Activated naive CD4-positive, alpha-beta T cell treated with anti-CD3 and anti-CD28 coated beads for 36 hours (primary cell): ENCODE measurements at regions not wholly inside any gene's neighbourhood (a gene's known extent, or its start where the extent isn't known, plus 50 kb on each side); places are given as distances from the start of the nearest gene placed in this dataset.

Experiments used
- CTCF ChIA-PET: fragments of 350-600 bp; sonication (Branson Sonifier 250); formaldehyde crosslinking; loops from one replicate; lab custom pipeline; 2021; ENCODE audit warnings: antibody characterized with exemption; lab: Charles Lee
- DNase-seq: peaks from one replicate; pipeline ENCODE4 v3.0.0-alpha.2; 2020
- H3K27ac Mint-ChIP-seq: one replicate; pipeline ENCODE4 v1.8.0; 2021; ENCODE audit warnings: mild to moderate bottlenecking, mixed read lengths
- H3K27me3 Mint-ChIP-seq: one replicate; pipeline ENCODE4 v1.8.0; 2021; ENCODE audit warnings: low read depth, mixed read lengths
- H3K36me3 Mint-ChIP-seq: one replicate; pipeline ENCODE4 v1.8.0; 2021; ENCODE audit warnings: low read depth, mixed read lengths
- H3K4me1 Mint-ChIP-seq: one replicate; pipeline ENCODE4 v1.8.0; 2021; ENCODE audit warnings: low read depth, mixed read lengths
- H3K4me3 Mint-ChIP-seq: one replicate; pipeline ENCODE4 v1.8.0; 2021; ENCODE audit warnings: mild to moderate bottlenecking, moderate library complexity, mixed read lengths
- H3K9me3 Mint-ChIP-seq: one replicate; pipeline ENCODE4 v1.8.0; 2021; ENCODE audit warnings: mixed read lengths
- intact Hi-C: fragments of 100-400 bp; cut with micrococcal nuclease; formaldehyde crosslinking; loops from one replicate; pipeline ENCODE4 v1.15.1; 2023

- H3K36me3 Mint-ChIP-seq: no peaks in the 10 kb centered on the region
- DNase-seq: no peak
- H3K9me3 Mint-ChIP-seq: no peaks in the 10 kb centered on the region
- no peak overlapping the region for H3K4me3 Mint-ChIP-seq
- intact Hi-C loops: no loop called here
- no peaks in the 10 kb centered on the region for H3K4me1 Mint-ChIP-seq
- H3K27ac Mint-ChIP-seq: no peak overlapping the region
- H3K27me3 Mint-ChIP-seq: no peaks in the 10 kb centered on the region
- CTCF ChIA-PET: no interaction called here
These were observed 683.8 kb downstream of the DIPK2A start for GRCh38 chr3:144655423-144655822.

GRCh38 chr3:144660186-144660585, 688.6 kb downstream of the DIPK2A start:
- Mint-ChIP-seq H3K9me3 (peaks cover 4% of the 10 kb centered on the region), H3K27me3 (no peaks in the 10 kb centered on the region), H3K27ac (no peak overlapping the region), H3K4me3 (no peak overlapping the region), H3K4me1 (no peaks in the 10 kb centered on the region), H3K36me3 (no peaks in the 10 kb centered on the region)
- DNase-seq: no peak
- CTCF ChIA-PET: no interaction called here
- intact Hi-C loops: no loop called here

GRCh38 chr3:144662729-144663128, 691.1 kb downstream of the DIPK2A start:
- DNase-seq: no peak
- H3K27me3 Mint-ChIP-seq: no peaks in the 10 kb centered on the region
- H3K9me3 Mint-ChIP-seq: peaks cover 12% of the 10 kb centered on the region
- no peak overlapping the region for H3K4me3 Mint-ChIP-seq
- CTCF ChIA-PET: no interaction called here
- intact Hi-C loops: no loop called here
- H3K4me1 Mint-ChIP-seq: no peaks in the 10 kb centered on the region
- H3K36me3 Mint-ChIP-seq: no peaks in the 10 kb centered on the region
- H3K27ac Mint-ChIP-seq: no peak overlapping the region

- no peaks in the 10 kb centered on the region for H3K4me1 Mint-ChIP-seq
- H3K4me3 Mint-ChIP-seq: no peak overlapping the region
- H3K27me3 Mint-ChIP-seq: no peaks in the 10 kb centered on the region
- no peaks in the 10 kb centered on the region for H3K36me3 Mint-ChIP-seq
- H3K9me3 Mint-ChIP-seq: peaks cover 12% of the 10 kb centered on the region
- DNase-seq: no peak
- no peak overlapping the region for H3K27ac Mint-ChIP-seq
- intact Hi-C loops: no loop called here
- CTCF ChIA-PET: no interaction called here
These were observed 692.1 kb downstream of the DIPK2A start for GRCh38 chr3:144663456-144664436.

- Mint-ChIP-seq H3K9me3 (peaks cover 12% of the 10 kb centered on the region), H3K36me3 (no peaks in the 10 kb centered on the region), H3K4me1 (no peaks in the 10 kb centered on the region), H3K27ac (no peak overlapping the region), H3K4me3 (no peak overlapping the region), H3K27me3 (no peaks in the 10 kb centered on the region)
- CTCF ChIA-PET: no interaction called here
- DNase-seq: no peak
- intact Hi-C loops: no loop called here
These were observed 694.0 kb downstream of the DIPK2A start for GRCh38 chr3:144665567-144666053.

- Mint-ChIP-seq H3K9me3 (peaks cover 8% of the 10 kb centered on the region), H3K4me3 (no peak overlapping the region), H3K36me3 (no peaks in the 10 kb centered on the region), H3K27ac (no peak overlapping the region), H3K4me1 (no peaks in the 10 kb centered on the region), H3K27me3 (no peaks in the 10 kb centered on the region)
- DNase-seq: no peak
- CTCF ChIA-PET: interaction anchor here (1.0 kb wide), 1 partner anchor 92 kb away, joined by 3 read pairs; no protein-coding TSS in a partner anchor
- intact Hi-C loops: no loop called here
These were observed 698.9 kb downstream of the DIPK2A start for GRCh38 chr3:144670571-144670970.

- H3K36me3 Mint-ChIP-seq: no peaks in the 10 kb centered on the region
- H3K27me3 Mint-ChIP-seq: no peaks in the 10 kb centered on the region
- no peak overlapping the region for H3K27ac Mint-ChIP-seq
- H3K9me3 Mint-ChIP-seq: no peaks in the 10 kb centered on the region
- H3K4me1 Mint-ChIP-seq: no peaks in the 10 kb centered on the region
- CTCF ChIA-PET: interaction anchor here (1.1 kb wide), 1 partner anchor 9 kb away, joined by 3 read pairs; no protein-coding TSS in a partner anchor
- no peak for DNase-seq
- H3K4me3 Mint-ChIP-seq: no peak overlapping the region
- intact Hi-C loops: no loop called here
These were observed 705.5 kb downstream of the DIPK2A start for GRCh38 chr3:144677103-144677502.

GRCh38 chr3:144683065-144683464, 711.4 kb downstream of the DIPK2A start:
- H3K9me3 Mint-ChIP-seq: peaks cover 1% of the 10 kb centered on the region
- no peak overlapping the region for H3K27ac Mint-ChIP-seq
- H3K36me3 Mint-ChIP-seq: no peaks in the 10 kb centered on the region
- CTCF ChIA-PET: no interaction called here
- H3K4me3 Mint-ChIP-seq: no peak overlapping the region
- no peak for DNase-seq
- no peaks in the 10 kb centered on the region for H3K27me3 Mint-ChIP-seq
- no peaks in the 10 kb centered on the region for H3K4me1 Mint-ChIP-seq
- intact Hi-C loops: no loop called here

GRCh38 chr3:144687862-144688261, 716.2 kb downstream of the DIPK2A start:
- H3K9me3 Mint-ChIP-seq: peaks cover 1% of the 10 kb centered on the region
- H3K27ac Mint-ChIP-seq: no peak overlapping the region
- no peaks in the 10 kb centered on the region for H3K36me3 Mint-ChIP-seq
- no peaks in the 10 kb centered on the region for H3K4me1 Mint-ChIP-seq
- no peak overlapping the region for H3K4me3 Mint-ChIP-seq
- intact Hi-C loops: no loop called here
- no peaks in the 10 kb centered on the region for H3K27me3 Mint-ChIP-seq
- no peak for DNase-seq
- CTCF ChIA-PET: no interaction called here

GRCh38 chr3:144692488-144692887, 720.9 kb downstream of the DIPK2A start:
- DNase-seq: no peak
- no peak overlapping the region for H3K27ac Mint-ChIP-seq
- H3K27me3 Mint-ChIP-seq: no peaks in the 10 kb centered on the region
- no peaks in the 10 kb centered on the region for H3K4me1 Mint-ChIP-seq
- H3K9me3 Mint-ChIP-seq: peaks cover 3% of the 10 kb centered on the region
- intact Hi-C loops: no loop called here
- no peaks in the 10 kb centered on the region for H3K36me3 Mint-ChIP-seq
- CTCF ChIA-PET: no interaction called here
- H3K4me3 Mint-ChIP-seq: no peak overlapping the region

- intact Hi-C loops: no loop called here
- H3K9me3 Mint-ChIP-seq: peaks cover 2% of the 10 kb centered on the region
- DNase-seq: no peak
- no peak overlapping the region for H3K4me3 Mint-ChIP-seq
- H3K36me3 Mint-ChIP-seq: no peaks in the 10 kb centered on the region
- H3K27me3 Mint-ChIP-seq: no peaks in the 10 kb centered on the region
- no peaks in the 10 kb centered on the region for H3K4me1 Mint-ChIP-seq
- CTCF ChIA-PET: no interaction called here
- no peak overlapping the region for H3K27ac Mint-ChIP-seq
These were observed 736.8 kb downstream of the DIPK2A start for GRCh38 chr3:144708437-144708836.

GRCh38 chr3:144737281-144737680, 765.7 kb downstream of the DIPK2A start:
- intact Hi-C loops: no loop called here
- Mint-ChIP-seq H3K27ac (no peak overlapping the region), H3K4me3 (no peak overlapping the region), H3K27me3 (no peaks in the 10 kb centered on the region), H3K4me1 (no peaks in the 10 kb centered on the region), H3K9me3 (peaks cover 1% of the 10 kb centered on the region), H3K36me3 (no peaks in the 10 kb centered on the region)
- DNase-seq: no peak
- CTCF ChIA-PET: interaction anchor here (0.5 kb wide), 1 partner anchor 271 kb away, joined by 3 read pairs; no protein-coding TSS in a partner anchor

GRCh38 chr3:144743225-144743668, 771.6 kb downstream of the DIPK2A start:
- H3K27ac Mint-ChIP-seq: no peak overlapping the region

More at GRCh38 chr3:144743225-144743668, 771.6 kb downstream of the DIPK2A start:
- Mint-ChIP-seq H3K36me3 (no peaks in the 10 kb centered on the region), H3K27me3 (no peaks in the 10 kb centered on the region), H3K4me3 (no peak overlapping the region), H3K9me3 (no peaks in the 10 kb centered on the region), H3K4me1 (no peaks in the 10 kb centered on the region)
- CTCF ChIA-PET: no interaction called here
- intact Hi-C loops: no loop called here
- DNase-seq: no peak
